ENCODE measurements at regions not wholly inside any gene's neighbourhood (a gene's known extent, or its start where the extent isn't known, plus 50 kb on each side); places are given as distances from the start of the nearest gene placed in this dataset.

- TF ChIP-seq POLR2AphosphoS5 (IDR thresholded peaks at IDR 0.05) (no peak), CTCF (IDR thresholded peaks at IDR 0.05) (no peak), POLR2A (IDR thresholded peaks at IDR 0.05) (no peak)
Measured at GRCh38 chr13:50687545-50687944, 155.9 kb downstream of the DLEU7 start.

All from prostate gland (tissue), 2 donors.